Liver (tissue), 8 donors: ENCODE measurements at regions not wholly inside any gene's neighbourhood (a gene's known extent, or its start where the extent isn't known, plus 50 kb on each side); places are given as distances from the start of the nearest gene placed in this dataset.

Experiments
- DNase-seq: peaks from one replicate; pipeline ENCODE4 v3.0.0-alpha.2; 2017; ENCODE audit warnings: low spot score
- H3K27ac ChIP-seq, 2 donors: one replicate each; pipeline ENCODE4 v1.7.0; 2013; ENCODE audit warnings: inconsistent platforms in 2 of 2, low read length in 2 of 2, control low read depth in 1 of 2, low read depth in 1 of 2, mild to moderate bottlenecking in 1 of 2
- H3K27me3 ChIP-seq, 4 donors: one replicate each; pipeline versions ENCODE4 v1.6.1 to v1.7.0; 2013; ENCODE audit warnings: low read length in 3 of 4, inconsistent platforms in 1 of 4, mild to moderate bottlenecking in 1 of 4, moderate library complexity in 1 of 4; ENCODE audit not compliant: control insufficient read depth in 4 of 4, insufficient read depth in 4 of 4
- H3K36me3 ChIP-seq, 4 donors: one replicate each; pipeline versions ENCODE4 v1.6.1 to v1.7.0; 2013; ENCODE audit warnings: low read length in 3 of 4, mild to moderate bottlenecking in 3 of 4, low read depth in 1 of 4, moderate library complexity in 1 of 4; ENCODE audit not compliant: control insufficient read depth in 4 of 4, insufficient read depth in 3 of 4
- H3K4me1 ChIP-seq, 4 donors: one replicate each; pipeline versions ENCODE4 v1.6.1 to v1.7.0; 2013; ENCODE audit warnings: low read length in 3 of 4, mild to moderate bottlenecking in 3 of 4, moderate library complexity in 1 of 4; ENCODE audit not compliant: control insufficient read depth in 4 of 4, insufficient read depth in 4 of 4
- H3K4me3 ChIP-seq, 3 donors: one replicate each; pipeline versions ENCODE4 v1.6.1 to v1.7.0; 2013; ENCODE audit warnings: low read length in 3 of 3, control low read depth in 1 of 3, low read depth in 1 of 3, mild to moderate bottlenecking in 1 of 3
- H3K9ac ChIP-seq, 2 donors: one replicate each; pipeline ENCODE4 v1.7.0; 2013; ENCODE audit warnings: low read length in 2 of 2, mild to moderate bottlenecking in 2 of 2, moderate library complexity in 2 of 2, control low read depth in 1 of 2, low read depth in 1 of 2
- H3K9me3 ChIP-seq, 4 donors: one replicate each; pipeline versions ENCODE4 v1.6.1 to v1.7.0; 2013; ENCODE audit warnings: low read length in 3 of 4; ENCODE audit not compliant: control insufficient read depth in 4 of 4
- ATF3 ChIP-seq: IDR thresholded peaks from 2 replicates; pipeline ENCODE4 v1.6.1; 2016; ENCODE audit warnings: antibody characterized with exemption
- CTCF ChIP-seq: fragments of 150-350 bp; IDR thresholded peaks from 2 replicates; pipeline ENCODE4 v1.5.1; 2017; ENCODE audit warnings: improper control_type of control experiment, low read depth, low read length; ENCODE audit not compliant: missing input control
- EGR1 ChIP-seq, 2 donors: IDR thresholded peaks; 2 replicates each; pipeline ENCODE4 v1.6.1; 2016 to 2018; ENCODE audit warnings: antibody characterized with exemption in 2 of 2, low read depth in 2 of 2
- FOXA2 ChIP-seq: IDR thresholded peaks from 2 replicates; pipeline ENCODE4 v1.6.1; 2016; ENCODE audit warnings: antibody characterized with exemption
- GABPA ChIP-seq, 2 donors: IDR thresholded peaks in 1 of 2; conservative IDR thresholded peaks in 1 of 2; 2 replicates each; pipeline ENCODE4 v1.6.1; 2016; ENCODE audit warnings: antibody characterized with exemption in 2 of 2, mild to moderate bottlenecking in 1 of 2, moderate library complexity in 1 of 2
- HNF4A ChIP-seq, 2 donors: conservative IDR thresholded peaks; 2 replicates each; pipeline ENCODE4 v1.6.1; 2016; ENCODE audit warnings: antibody characterized with exemption in 2 of 2, mild to moderate bottlenecking in 2 of 2
- HNF4G ChIP-seq: IDR thresholded peaks from 2 replicates; pipeline ENCODE4 v1.6.1; 2016; ENCODE audit warnings: antibody characterized with exemption
- JUND ChIP-seq, 2 donors: IDR thresholded peaks; 2 replicates each; pipeline ENCODE4 v1.6.1; 2016; ENCODE audit warnings: antibody characterized with exemption in 2 of 2
- NR2F2 ChIP-seq: IDR thresholded peaks from 2 replicates; pipeline ENCODE4 v1.6.1; 2016; ENCODE audit warnings: antibody characterized with exemption
- REST ChIP-seq: IDR thresholded peaks from 2 replicates; pipeline ENCODE4 v1.6.1; 2016; ENCODE audit warnings: antibody characterized with exemption, mild to moderate bottlenecking
- RXRA ChIP-seq, 2 donors: IDR thresholded peaks; 2 replicates each; pipeline ENCODE4 v1.6.1; 2017 to 2018; ENCODE audit warnings: antibody characterized with exemption in 2 of 2, mild to moderate bottlenecking in 1 of 2
- SP1 ChIP-seq: IDR thresholded peaks from 2 replicates; pipeline ENCODE4 v1.6.1; 2018; ENCODE audit warnings: antibody characterized with exemption, mild to moderate bottlenecking
- TAF1 ChIP-seq: conservative IDR thresholded peaks from 2 replicates; pipeline ENCODE4 v1.6.1; 2016; ENCODE audit warnings: antibody characterized with exemption, mild to moderate bottlenecking
- ZBTB33 ChIP-seq: IDR thresholded peaks from 2 replicates; pipeline ENCODE4 v1.6.1; 2016; ENCODE audit warnings: antibody characterized with exemption
- WGBS: extraction: QIAGEN DNeasy Blood & Tissue Kit; methylation state at CpG from one replicate; pipeline ENCODE4 v1.1.7; 2013; 5-methylcytosine and 5-hydroxymethylcytosine counted together
- donor health status: healthy.
- donor health status: healthy.
- donor health status: healthy.
- donor health status: healthy.
- donor health status: healthy.

GRCh38 chr5:36356915-36357314 is 55.2 kb upstream of the RANBP3L start:
- H3K27me3 ChIP-seq = no peaks in the 10 kb centered on the region
- H3K9ac ChIP-seq = no peak overlapping the region
- H3K4me3 ChIP-seq = no peak overlapping the region
- H3K36me3 ChIP-seq = no peaks in the 10 kb centered on the region
- no peaks in the 10 kb centered on the region for H3K9me3 ChIP-seq
- TF ChIP-seq REST (no peak), EGR1 (IDR thresholded peaks at IDR 0.05; ENCODE audit: low read depth in 2 of 2) (no peak), RXRA (IDR thresholded peaks at IDR 0.05) (no peak), ATF3 (no peak), HNF4G (no peak), SP1 (no peak), GABPA (IDR thresholded peaks at IDR 0.05 in 1 of 2, conservative IDR thresholded peaks at IDR 0.05 in 1 of 2) (no peak), FOXA2 (no peak), TAF1 (no peak), HNF4A (conservative IDR thresholded peaks at IDR 0.05) (no peak), JUND (IDR thresholded peaks at IDR 0.05) (no peak)
- no peak for DNase-seq
- H3K27ac ChIP-seq = no peak overlapping the region
- no peaks in the 10 kb centered on the region for H3K4me1 ChIP-seq
- WGBS = 42% methylated on average over 2 of the region's 2 CpGs

GRCh38 chr5:36357391-36357975 is 55.8 kb upstream of the RANBP3L start:
- Histone ChIP-seq H3K9ac (no peak overlapping the region), H3K4me3 (no peak overlapping the region), H3K27me3 (no peaks in the 10 kb centered on the region), H3K27ac (no peak overlapping the region), H3K36me3 (no peaks in the 10 kb centered on the region), H3K9me3 (no peaks in the 10 kb centered on the region), H3K4me1 (no peaks in the 10 kb centered on the region)
- WGBS = 68% methylated on average over 5 of the region's 5 CpGs
- no peak for TF ChIP-seq JUND (IDR thresholded peaks at IDR 0.05)
- TF ChIP-seq CTCF = no peak
- TF ChIP-seq TAF1 = no peak
- no peak for TF ChIP-seq NR2F2
- no peak for TF ChIP-seq HNF4A (conservative IDR thresholded peaks at IDR 0.05)
- TF ChIP-seq HNF4G = no peak
- TF ChIP-seq GABPA (IDR thresholded peaks at IDR 0.05 in 1 of 2, conservative IDR thresholded peaks at IDR 0.05 in 1 of 2) = no peak
- TF ChIP-seq ZBTB33 = no peak
- TF ChIP-seq RXRA (IDR thresholded peaks at IDR 0.05) = no peak
- no peak for DNase-seq
